HG03159 (cell line): ENCODE measurements at regions not wholly inside any gene's neighbourhood (a gene's known extent, or its start where the extent isn't known, plus 50 kb on each side); places are given as distances from the start of the nearest gene placed in this dataset.
"Not testable (repeated sequence)": the region's sequence is repeated elsewhere in the genome, so short reads cannot be mapped to it uniquely, and the experiment has no call there.

ENCODE experiments used
- ATAC-seq: cut with Tn5 transposase; IDR thresholded peaks from one replicate; pipeline ENCODE4 v1.9.1; 2021; ENCODE audit warnings: mild to moderate bottlenecking, moderate library complexity; ENCODE audit not compliant: unreplicated experiment

DNA sequence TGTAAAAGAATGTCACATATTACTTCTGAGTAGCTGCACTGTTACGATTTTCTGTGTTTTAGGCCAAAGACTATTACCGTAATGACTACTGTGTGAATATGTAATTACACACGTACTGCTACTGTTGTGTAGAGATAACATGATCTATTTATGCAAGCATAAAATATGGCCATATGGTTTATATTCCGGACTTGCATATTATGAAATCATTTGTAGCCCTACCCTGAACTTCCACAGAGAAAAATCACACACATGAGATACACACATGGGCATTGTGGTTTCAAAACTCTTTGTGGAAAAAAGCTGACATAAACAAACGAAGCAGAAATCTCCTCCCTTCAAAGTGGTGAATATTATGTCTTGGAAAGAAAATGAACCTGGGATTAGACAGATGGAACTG, 373.0 kb upstream of the ADAMTS5 start:
- no peak for ATAC-seq

DNA sequence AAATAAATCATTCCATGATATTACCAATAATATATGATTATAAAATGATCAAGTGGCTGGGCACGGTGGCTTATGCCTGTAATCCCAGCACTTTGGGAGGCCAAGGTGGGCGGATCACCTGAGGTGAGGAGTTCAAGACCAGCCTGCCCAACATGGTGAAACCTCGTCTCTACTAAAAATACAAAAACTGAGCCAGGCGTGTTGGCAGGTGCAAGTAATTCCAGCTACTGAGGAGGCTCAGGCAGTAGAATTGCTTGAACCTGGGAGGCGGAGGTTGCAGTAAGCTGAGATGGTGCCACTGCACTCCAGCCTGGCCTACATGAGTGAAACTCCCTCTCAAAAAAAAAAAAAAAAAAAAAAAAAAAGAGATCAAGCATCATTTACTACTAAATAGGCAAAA, 371.1 kb upstream of the ADAMTS5 start:
- ATAC-seq = not testable (repeated sequence)

DNA sequence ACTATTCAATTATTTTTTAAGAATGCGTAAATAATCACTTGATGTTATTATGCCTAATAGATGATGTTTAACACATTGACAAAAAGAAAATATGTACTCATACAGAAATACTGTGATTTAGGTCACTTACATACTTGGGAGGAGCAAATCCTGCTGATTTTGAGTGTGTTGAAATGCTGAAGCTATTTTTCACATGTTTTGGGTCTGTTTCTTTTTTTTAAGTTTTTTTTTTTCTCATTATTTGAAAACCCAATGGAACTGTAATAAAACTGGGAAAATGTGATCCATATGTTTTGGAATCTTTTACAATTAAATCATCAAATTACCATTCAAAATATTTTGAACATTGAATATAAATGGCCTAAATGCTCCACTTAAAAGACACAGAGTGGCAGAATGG, 366.2 kb upstream of the ADAMTS5 start:
- no peak for ATAC-seq

DNA sequence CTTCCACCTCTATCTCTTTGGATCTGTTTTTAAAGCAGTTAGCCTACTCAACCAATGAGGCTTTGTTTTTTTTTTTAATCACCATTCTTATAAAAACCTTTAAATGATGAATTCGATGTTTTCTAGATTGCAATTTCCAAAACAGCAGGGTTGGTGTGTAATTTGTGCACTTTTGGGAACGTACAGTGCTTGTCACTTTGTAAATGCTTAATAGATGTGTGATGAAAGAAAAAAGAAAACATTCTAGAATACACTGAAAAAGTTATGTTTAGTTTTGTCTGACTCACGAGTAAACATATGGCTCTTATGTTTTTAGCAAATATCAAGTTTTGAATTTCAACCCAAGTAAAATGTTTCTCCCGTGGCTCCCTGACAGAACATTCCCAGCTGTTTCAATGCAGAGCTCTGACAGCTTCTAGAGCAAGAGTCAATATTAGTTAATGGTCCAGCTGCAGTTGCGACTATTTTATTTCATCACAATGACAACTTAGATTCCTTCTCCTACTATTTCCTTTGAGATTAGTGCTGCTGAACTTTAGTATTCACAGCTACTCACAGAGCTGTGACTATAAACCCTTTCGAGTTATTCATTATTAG, 362.5 kb upstream of the ADAMTS5 start:
- ATAC-seq = no peak

DNA sequence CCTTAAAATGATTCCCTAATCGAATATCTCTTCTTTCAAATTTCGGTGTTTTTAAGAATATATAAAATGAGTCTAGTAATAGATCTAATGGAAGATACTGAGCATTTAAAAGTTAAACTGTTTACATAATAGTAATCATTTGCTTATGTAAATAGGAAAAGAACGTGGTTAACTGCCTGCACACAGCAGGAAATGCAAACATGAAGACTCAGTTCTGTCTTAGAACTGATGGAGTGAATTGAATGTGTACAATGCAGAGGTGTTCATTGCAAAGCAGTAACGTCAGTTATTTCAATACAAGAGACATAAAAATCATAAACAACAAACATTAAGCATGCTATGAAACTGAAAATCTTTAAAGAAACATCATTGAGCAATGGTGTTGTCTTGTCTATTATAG, 359.4 kb upstream of the ADAMTS5 start:
- no peak for ATAC-seq

DNA sequence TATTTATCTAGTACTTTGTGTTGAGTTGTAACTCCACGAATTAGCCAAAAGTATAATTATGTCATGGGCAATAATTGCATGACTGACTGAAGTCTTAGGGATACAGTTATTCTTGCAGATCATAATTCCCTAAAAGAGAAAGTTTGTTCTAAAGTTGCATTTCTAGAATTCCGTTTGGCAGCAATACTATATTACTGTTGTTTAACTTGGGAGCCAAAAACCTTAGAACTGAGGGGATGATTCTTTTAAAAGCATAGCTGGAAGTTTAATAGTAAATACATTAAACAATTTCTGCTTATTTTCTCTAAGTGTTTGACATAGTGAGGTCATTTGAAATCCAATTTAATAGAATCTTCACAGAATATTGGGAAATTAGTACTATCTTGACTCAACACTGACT, 356.4 kb upstream of the ADAMTS5 start:
- no peak for ATAC-seq

DNA sequence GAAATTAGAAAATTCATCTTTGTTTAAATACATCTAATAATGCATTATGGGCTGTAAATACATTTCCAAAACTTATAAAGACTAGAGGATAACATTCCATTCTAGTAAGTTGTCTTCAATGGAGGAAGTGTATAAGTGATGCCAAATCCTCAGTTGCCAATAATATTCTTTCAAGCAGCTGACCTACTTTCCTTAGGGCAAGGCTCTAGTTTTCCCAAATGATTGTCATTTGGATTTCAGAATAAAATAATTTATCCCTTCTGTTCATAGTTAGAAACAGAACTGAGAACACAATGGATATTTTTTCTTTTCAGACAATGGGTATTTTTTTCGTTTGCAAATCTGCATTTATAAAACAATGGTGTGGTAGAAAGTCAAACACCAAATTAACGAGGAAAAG, 354.9 kb upstream of the ADAMTS5 start:
- no peak for ATAC-seq

DNA sequence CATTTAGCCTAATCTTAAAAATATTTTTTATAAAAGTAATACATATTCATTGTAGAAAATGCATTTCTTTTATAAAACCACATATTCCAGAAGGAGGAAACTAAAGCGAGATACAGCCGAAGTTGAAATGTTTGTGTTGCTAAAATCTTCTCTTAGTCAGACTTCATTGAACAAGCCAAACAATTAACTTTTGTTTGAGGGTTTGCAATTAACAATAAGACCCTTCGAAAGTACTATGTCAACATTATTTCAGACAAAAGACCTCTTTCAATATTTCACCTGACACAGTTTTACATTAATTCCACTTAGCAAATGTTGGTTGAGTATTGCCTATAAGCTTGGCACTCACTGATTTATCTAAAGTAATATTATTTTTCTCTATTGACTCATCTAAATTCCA, 354.0 kb upstream of the ADAMTS5 start:
- no peak for ATAC-seq

DNA sequence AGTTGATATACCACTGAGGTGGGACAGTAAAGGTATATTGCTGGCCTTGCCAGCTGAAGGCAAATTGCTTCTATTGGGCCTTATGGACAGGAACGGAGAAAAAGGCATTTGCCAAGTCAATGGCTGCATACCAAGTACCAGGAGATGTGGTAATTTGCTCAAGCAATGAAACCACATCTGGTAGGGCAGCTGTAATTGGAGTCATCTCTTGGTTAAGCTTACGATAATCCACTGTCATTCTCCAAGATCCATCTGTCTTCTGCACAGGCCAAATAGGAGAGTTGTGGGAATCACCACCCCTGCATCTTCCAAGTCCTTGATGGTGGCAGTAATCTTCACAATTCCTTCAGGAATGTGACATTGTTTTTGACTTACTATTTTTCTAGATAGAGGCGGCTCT, 350.7 kb upstream of the ADAMTS5 start:
- not testable (repeated sequence) for ATAC-seq

DNA sequence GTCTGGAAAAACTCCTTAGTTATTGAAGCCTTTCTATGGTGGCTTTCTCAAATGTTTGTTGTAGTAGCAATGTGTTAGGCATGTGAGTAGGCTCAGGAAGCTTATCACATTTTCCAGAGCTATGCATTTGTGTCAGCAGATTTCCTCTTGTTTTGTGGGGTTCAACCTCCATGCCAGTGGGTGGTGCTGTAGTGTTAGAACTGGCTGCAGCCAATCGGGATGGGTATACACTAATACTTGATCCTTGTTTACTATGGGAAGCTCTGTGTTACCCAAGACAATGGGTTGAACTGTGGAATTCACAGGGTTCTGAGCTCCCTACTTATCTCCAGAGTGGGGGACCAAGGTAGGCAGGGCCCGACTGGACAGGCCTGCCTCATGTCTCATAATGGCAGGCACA, 348.5 kb upstream of the ADAMTS5 start:
- no peak for ATAC-seq

DNA sequence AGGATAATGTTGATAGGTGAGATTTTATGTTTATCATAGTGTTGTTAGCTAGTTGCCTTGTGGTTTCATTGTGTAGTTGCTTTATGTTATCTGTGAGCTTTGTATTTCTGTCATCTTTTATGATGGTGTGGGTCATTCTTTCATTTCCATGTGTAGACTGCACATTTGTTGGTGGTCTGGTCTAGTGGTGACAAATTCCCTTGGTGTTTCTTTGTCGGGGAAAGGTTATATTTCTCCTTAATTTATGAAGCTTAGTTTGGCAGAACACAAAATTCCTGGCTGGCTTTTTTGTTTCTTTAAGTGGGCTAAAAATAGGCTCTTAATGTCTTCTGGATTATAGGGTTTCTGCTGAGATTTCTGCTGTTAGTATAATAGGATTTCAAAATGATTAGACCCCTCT, 347.2 kb upstream of the ADAMTS5 start:
- no peak for ATAC-seq

DNA sequence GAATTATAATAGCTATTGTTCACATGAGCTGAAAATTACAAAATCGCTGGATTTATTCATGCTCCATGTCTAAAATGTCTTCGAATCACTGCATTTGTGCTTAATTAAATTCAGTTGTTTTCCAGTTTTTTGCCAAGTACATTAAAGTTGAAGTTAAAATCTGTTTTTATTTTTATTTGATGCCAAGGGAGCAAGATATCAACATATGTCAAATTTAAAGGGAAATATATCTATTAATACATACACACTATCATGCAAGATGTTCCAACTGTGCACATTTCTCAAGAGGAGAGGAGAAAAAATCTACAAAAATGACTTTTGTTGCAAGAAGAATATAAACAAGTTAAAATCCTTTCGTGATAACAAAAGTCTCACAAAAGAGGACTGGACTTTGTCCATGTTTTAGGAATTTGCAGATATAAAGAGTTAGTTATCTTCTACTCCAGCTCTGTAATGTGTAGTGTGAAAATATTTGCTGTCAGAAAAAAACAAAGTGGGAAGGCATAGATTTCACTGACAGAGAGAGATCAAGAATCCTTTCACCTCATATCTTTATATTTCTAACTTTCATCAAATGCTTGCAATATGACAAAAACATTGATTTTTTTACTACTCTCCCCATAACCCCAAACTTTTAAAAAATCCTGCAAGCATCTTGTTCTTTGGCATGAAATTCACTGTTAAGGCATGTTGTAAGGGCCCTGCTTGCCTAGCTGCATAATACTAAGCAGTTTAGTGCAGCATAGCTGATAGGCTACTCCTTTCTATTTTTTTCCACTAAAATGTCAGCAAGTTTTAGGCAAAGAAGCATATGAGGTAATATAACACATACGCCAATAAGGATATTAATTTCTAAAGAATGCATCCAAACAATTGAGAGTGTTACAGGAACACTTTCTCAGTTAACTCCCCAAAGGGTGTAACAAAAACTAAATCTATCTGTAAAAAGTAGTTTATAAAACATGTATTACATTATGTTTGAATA, 340.2 kb upstream of the ADAMTS5 start:
- no peak for ATAC-seq

DNA sequence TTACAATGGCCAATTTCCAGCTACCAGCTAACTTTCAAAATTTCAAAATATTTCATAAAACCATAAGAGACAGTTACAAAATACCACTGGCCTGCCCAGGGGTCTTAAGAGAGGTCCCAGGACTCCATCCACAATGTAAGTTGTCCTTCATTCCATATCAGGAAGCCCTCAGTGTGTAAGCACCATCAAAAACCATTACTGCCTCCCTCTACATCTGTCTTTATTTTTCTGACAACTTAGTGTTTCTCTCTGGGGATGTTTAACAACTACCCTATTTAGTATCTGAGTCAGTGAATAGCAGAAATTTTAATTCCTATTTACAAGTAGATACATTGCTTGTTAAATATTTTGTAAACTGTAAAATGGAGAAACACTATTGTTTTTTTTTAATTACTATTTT, 339.3 kb upstream of the ADAMTS5 start:
- ATAC-seq = no peak

DNA sequence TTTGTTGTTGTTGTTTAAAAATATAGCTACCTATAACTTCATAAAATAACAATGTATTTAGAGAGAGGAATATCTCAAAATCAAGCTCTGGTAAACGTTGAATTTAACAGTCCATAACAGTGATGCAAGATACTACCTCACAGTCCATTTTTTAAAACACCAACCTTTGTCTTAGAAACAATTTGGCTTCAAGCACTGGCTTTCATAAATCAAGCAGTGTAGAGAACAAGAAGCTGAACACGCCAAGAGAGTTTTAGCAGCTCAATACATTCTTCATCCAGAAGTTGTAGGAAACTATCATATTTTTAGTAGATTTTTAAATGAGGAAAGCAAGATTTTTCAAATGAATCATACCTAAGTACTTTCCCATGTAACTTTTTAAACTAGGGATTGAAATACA, 334.3 kb upstream of the ADAMTS5 start:
- ATAC-seq = no peak

DNA sequence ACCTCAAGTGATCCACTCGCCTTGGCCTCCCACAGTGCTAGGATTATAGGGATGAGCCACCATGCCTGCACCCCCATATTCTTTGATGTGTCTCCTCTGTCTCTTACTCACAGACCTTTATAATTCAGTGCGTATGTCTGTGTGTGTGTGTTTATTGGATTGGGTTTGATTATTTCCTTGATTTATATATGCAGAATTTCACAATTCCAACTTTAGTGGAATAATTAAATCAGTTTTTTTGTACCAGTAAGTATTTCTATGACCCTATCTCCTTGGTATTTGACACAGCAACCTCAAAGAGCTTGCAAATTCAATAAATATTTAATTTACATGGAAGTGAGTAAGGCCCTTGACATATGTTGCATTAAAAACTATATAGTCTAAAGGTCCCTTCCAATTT, 333.9 kb upstream of the ADAMTS5 start:
- no peak for ATAC-seq

DNA sequence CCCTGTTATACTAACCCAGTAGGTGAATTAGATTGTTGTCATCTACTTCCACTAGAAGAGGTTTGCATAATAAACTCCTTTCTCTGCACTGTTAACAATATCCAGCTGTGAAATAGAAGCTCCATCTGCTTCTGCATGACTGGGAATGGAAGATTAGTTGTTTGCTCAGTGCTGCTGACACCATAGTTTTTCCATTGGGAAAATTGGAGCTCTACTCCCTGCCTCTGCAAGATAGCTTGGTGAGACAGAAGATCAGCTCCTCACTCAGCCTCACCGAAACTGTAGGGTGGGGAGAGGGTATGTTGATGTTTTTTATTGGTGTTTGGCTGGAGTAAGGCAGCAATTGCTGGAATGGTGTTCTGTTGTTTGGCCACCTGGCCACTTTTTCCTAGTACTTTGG, 331.6 kb upstream of the ADAMTS5 start:
- no peak for ATAC-seq

DNA sequence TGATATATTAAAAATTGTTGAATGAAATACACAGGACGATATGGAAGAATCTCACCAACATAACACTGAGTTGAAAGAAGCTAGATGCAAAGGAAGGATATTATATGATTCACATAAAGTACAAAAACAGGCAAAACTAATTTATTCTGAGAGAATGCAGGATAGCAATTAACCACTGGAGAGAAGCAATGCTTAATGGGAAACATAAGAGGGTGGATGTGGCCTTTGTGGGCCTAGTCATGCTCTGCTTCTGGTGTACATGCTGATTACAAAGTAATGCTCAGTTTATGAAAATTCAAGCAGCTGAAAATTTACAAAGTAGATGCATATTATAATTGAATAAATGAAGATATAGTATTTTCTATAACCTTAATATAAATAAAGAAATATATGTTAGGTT, 326.4 kb upstream of the ADAMTS5 start:
- ATAC-seq = no peak

DNA sequence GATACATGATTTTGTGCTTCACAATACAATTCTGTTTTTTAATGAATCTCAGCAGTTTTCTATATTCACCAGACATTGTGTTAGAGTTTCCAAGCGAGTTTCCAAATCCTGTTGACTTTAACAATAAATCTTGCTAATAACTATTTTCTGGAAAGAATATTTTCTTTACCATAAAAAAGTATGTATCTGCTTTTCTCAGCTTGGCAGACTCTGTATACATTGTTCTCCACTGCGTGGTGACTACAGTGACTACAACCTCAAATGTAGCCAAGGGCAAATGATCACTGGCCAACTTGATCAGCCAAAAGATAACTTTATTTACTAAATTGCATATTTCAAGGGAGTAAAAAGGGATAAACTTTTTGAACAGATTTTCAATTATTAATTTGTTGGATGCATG, 325.9 kb upstream of the ADAMTS5 start:
- ATAC-seq = no peak

DNA sequence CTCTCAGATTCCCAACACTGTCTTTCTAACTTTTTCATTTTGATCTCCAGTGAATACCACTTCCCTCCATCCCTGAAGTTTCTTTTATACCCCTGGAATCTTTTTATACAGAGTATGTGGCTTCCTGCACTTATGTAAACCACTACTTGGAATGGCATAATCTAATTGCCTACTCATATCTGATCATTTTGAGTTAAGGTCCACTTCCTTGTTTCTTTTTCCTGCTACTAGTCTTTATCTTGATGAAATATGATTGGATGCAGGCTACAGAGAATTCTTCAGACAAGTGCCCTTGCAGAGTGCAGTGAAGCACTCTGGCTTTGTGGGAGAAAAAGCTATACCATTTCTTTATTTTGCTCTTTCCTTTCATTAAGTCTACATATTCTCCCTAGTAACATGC, 325.3 kb upstream of the ADAMTS5 start:
- ATAC-seq = no peak

DNA sequence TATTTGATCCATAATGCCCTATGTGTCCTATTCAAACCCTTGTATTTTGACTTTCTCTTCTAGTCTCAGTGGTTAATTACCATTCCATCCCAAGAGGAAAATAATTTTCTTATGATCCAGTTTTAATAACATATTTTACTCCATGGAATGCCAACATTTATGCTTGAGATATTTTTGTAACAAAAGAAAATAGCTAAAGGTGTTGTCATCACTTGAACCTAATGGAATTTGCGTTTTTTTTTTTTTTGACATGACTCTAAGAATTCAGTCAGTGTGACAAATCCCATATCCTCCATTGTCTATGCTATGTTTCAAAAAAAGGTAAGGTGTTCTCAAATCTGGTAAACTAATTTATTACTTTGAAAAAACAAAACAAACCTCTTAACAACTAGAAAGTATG, 324.1 kb upstream of the ADAMTS5 start:
- no peak for ATAC-seq

DNA sequence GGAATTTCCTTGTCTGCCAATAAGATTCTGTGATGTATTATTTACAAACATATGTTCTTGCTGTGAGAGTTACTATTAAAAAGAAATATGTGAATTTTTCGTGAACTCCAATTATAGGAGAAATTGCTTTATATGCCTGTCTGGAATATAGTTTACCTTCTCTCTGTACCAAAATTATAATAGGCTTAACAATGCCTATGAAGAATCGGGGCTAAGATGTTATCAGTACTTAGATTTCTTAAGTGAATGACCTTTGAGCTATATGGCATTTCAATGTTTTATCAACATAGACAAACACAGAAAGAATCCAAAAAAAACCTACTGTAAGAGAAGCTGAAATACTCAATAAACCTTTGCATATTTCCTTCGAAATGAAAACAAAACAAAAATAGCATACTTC, 323.1 kb upstream of the ADAMTS5 start:
- ATAC-seq = no peak

DNA sequence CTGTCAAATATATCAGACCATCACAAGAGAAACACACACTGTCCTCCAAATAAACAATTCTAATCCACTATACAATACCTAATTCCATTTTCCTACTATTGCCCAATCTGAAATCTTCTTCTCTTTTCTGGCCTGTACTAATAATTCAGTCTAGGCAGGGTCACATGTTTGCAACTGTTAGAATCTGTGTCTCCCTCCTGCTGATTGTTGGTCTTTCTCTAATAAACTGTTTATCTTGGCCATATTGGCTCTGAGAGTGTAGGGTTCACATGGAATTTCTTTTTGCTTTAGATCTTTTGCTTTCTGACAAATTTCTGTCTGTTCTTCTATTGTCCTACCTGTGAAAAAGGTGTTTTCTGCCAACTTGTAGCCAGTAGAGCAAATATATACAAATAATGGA, 319.9 kb upstream of the ADAMTS5 start:
- ATAC-seq = no peak

DNA sequence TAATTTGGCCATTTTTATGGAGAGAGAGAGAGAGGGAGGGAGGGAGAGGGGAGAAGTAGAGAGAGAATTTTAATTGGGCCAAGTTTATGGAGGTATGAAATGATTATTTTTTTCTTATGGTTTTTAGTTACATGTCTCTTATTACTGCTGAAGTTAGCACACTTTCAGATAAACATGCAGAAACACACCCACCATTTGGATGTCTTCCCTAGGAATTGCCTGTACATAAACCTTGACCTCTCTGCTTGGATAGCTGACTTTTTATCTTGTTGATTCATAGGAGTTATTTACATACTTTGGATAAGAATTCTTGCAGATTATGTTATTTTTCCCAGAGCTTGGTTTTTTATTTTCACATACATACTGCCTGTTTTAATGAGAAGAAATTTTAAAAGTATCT, 310.2 kb upstream of the ADAMTS5 start:
- ATAC-seq = no peak
